ENCODE measurements at regions not wholly inside any gene's neighbourhood (a gene's known extent, or its start where the extent isn't known, plus 50 kb on each side); places are given as distances from the start of the nearest gene placed in this dataset.

DNA sequence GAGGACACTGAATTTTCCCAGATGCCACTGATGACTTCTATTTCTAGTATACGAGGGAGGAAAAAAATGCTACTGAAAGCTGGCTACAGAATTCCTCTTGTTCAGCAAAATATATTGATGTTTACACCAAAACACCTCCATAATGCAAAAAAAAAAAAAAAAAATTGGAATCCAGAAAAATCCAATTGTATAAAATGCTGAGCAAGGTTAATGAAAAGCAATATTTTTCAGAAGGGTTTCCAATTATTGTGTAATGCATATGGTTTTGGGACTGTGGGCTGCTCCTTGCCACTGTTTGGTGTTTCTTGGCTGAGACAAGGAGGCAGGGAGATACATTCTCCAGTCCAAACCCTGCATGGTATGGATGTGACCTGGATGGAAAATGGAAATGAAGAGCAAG lies 83.8 kb downstream of the LSM5 start:
- H3K27me3 ChIP-seq (ENCODE audit: control insufficient read depth, low read length), result no peaks in the 10 kb centered on the region
- H3K4me1 ChIP-seq (ENCODE audit: control insufficient read depth, low read length), result no peaks in the 10 kb centered on the region
- H3K27ac ChIP-seq (ENCODE audit: low read depth, low read length), result no peak overlapping the region
- H3K4me3 ChIP-seq (ENCODE audit: low read length), result no peak overlapping the region
- no peaks in the 10 kb centered on the region for H3K9me3 ChIP-seq (ENCODE audit: control insufficient read depth, insufficient read depth, low read length)
- H3K79me2 ChIP-seq (ENCODE audit: control insufficient read depth, low read length), result no peaks in the 10 kb centered on the region
- no peaks in the 10 kb centered on the region for H3F3A ChIP-seq (ENCODE audit: control insufficient read depth, insufficient read depth)
- TF ChIP-seq EZH2phosphoT487 (IDR thresholded peaks at IDR 0.05; ENCODE audit: borderline replicate concordance, low read length), result no peak
- TF ChIP-seq, protein P1, sequence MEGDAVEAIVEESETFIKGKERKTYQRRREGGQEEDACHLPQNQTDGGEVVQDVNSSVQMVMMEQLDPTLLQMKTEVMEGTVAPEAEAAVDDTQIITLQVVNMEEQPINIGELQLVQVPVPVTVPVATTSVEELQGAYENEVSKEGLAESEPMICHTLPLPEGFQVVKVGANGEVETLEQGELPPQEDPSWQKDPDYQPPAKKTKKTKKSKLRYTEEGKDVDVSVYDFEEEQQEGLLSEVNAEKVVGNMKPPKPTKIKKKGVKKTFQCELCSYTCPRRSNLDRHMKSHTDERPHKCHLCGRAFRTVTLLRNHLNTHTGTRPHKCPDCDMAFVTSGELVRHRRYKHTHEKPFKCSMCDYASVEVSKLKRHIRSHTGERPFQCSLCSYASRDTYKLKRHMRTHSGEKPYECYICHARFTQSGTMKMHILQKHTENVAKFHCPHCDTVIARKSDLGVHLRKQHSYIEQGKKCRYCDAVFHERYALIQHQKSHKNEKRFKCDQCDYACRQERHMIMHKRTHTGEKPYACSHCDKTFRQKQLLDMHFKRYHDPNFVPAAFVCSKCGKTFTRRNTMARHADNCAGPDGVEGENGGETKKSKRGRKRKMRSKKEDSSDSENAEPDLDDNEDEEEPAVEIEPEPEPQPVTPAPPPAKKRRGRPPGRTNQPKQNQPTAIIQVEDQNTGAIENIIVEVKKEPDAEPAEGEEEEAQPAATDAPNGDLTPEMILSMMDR (IDR thresholded peaks at IDR 0.05; ENCODE audit: low read depth, low read length, poor library complexity, severe bottlenecking), result no peak
- H3K9me2 ChIP-seq (replicated peaks; ENCODE audit: control insufficient read depth, low read length), result no peaks in the 10 kb centered on the region
- no peak overlapping the region for H3K4me2 ChIP-seq (ENCODE audit: low read length)
- H3K36me3 ChIP-seq (ENCODE audit: control insufficient read depth, low read length), result no peaks in the 10 kb centered on the region
- H4K20me1 ChIP-seq (ENCODE audit: control insufficient read depth, insufficient read depth, low read depth, low read length), result no peaks in the 10 kb centered on the region

GRCh38 chr7:32403463-32404229 lies 86.5 kb downstream of the LSM5 start:
- Histone ChIP-seq H3F3A (ENCODE audit: control insufficient read depth, insufficient read depth) (no peaks in the 10 kb centered on the region), H3K9me3 (ENCODE audit: control insufficient read depth, insufficient read depth, low read length) (no peaks in the 10 kb centered on the region), H3K27ac (ENCODE audit: low read depth, low read length) (no peak overlapping the region), H3K4me2 (ENCODE audit: low read length) (no peak overlapping the region), H4K20me1 (ENCODE audit: control insufficient read depth, insufficient read depth, low read depth, low read length) (no peaks in the 10 kb centered on the region), H3K9me2 (replicated peaks; ENCODE audit: control insufficient read depth, low read length) (no peaks in the 10 kb centered on the region), H3K79me2 (ENCODE audit: control insufficient read depth, low read length) (no peaks in the 10 kb centered on the region), H3K4me3 (ENCODE audit: low read length) (no peak overlapping the region), H3K36me3 (ENCODE audit: control insufficient read depth, low read length) (no peaks in the 10 kb centered on the region), H3K27me3 (ENCODE audit: control insufficient read depth, low read length) (no peaks in the 10 kb centered on the region), H3K4me1 (ENCODE audit: control insufficient read depth, low read length) (no peaks in the 10 kb centered on the region)
- TF ChIP-seq, protein P1 (IDR thresholded peaks at IDR 0.05; ENCODE audit: low read depth, low read length, poor library complexity, severe bottlenecking), result no peak

DNA sequence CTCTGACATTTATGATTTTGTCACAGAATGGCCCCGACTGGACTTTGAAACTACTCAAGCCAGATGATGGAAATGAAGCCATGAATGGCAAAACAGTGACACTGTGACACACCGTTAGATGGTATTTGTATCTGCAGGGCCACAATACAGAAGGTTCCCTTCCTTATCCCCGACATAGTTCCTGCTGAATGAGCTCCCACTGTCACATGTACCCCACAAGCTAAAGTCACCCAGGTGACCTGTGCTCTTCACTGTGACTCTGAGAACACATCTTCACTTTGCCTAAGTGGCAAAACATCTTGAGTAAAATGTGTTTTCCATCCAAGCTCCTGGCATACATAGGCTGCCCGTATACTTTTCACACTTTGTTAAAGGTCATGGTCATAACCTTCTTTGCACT lies 89.5 kb downstream of the LSM5 start:
- Histone ChIP-seq H3K4me3 (ENCODE audit: low read length) (no peak overlapping the region), H3K9me3 (ENCODE audit: control insufficient read depth, insufficient read depth, low read length) (no peaks in the 10 kb centered on the region), H3K79me2 (ENCODE audit: control insufficient read depth, low read length) (no peaks in the 10 kb centered on the region), H3K9me2 (replicated peaks; ENCODE audit: control insufficient read depth, low read length) (no peaks in the 10 kb centered on the region), H3K36me3 (ENCODE audit: control insufficient read depth, low read length) (no peaks in the 10 kb centered on the region), H3K4me2 (ENCODE audit: low read length) (no peak overlapping the region), H3F3A (ENCODE audit: control insufficient read depth, insufficient read depth) (no peaks in the 10 kb centered on the region), H3K27ac (ENCODE audit: low read depth, low read length) (no peak overlapping the region), H3K27me3 (ENCODE audit: control insufficient read depth, low read length) (no peaks in the 10 kb centered on the region), H3K4me1 (ENCODE audit: control insufficient read depth, low read length) (no peaks in the 10 kb centered on the region), H4K20me1 (ENCODE audit: control insufficient read depth, insufficient read depth, low read depth, low read length) (no peaks in the 10 kb centered on the region)
- TF ChIP-seq, protein P1 (IDR thresholded peaks at IDR 0.05; ENCODE audit: low read depth, low read length, poor library complexity, severe bottlenecking), result no peak
- TF ChIP-seq EZH2phosphoT487 (IDR thresholded peaks at IDR 0.05; ENCODE audit: borderline replicate concordance, low read length), result no peak

Data from DOHH2 (cell line).